GM12891 (cell line): ENCODE measurements at regions not wholly inside any gene's neighbourhood (a gene's known extent, or its start where the extent isn't known, plus 50 kb on each side); places are given as distances from the start of the nearest gene placed in this dataset.

Source experiments
- POLR2A ChIP-seq: IDR thresholded peaks from 2 replicates; pipeline ENCODE4 v1.6.1; 2011; ENCODE audit warnings: low read depth, low read length, control low read depth
- POLR2AphosphoS5 ChIP-seq: IDR thresholded peaks from 2 replicates; pipeline ENCODE4 v1.6.1; 2011; ENCODE audit warnings: low read depth, low read length, control low read depth
- SPI1 ChIP-seq: IDR thresholded peaks from 2 replicates; pipeline ENCODE4 v1.6.1; 2011; ENCODE audit warnings: low read depth, low read length, control low read depth
- TAF1 ChIP-seq: IDR thresholded peaks from 2 replicates; pipeline ENCODE4 v1.6.1; 2011; ENCODE audit warnings: low read depth, low read length, control low read depth

GRCh38 chr7:112994656-112995055 lies 92.0 kb downstream of the GPR85 start:
- no peak for TF ChIP-seq TAF1
- TF ChIP-seq POLR2A: no peak
- TF ChIP-seq POLR2AphosphoS5: no peak
- no peak for TF ChIP-seq SPI1
